Fibroblast of gingiva (primary cell): ENCODE measurements at regions not wholly inside any gene's neighbourhood (a gene's known extent, or its start where the extent isn't known, plus 50 kb on each side); places are given as distances from the start of the nearest gene placed in this dataset.

Experiments used
- DNase-seq: peaks from one replicate; pipeline ENCODE4 v3.0.0-alpha.2; 2011; ENCODE audit warnings: low read depth

- no peak for DNase-seq
These were observed 665.4 kb downstream of the KCNA4 start for GRCh38 chr11:29351301-29351873.

GRCh38 chr11:29343465-29344333, 673.1 kb downstream of the KCNA4 start:
- DNase-seq, result peak; percentile 19

GRCh38 chr11:29336727-29337575, 679.9 kb downstream of the KCNA4 start:
- DNase-seq, result peak; percentile 34

GRCh38 chr11:29334776-29335130, 682.1 kb downstream of the KCNA4 start:
- DNase-seq, result no peak

- peak; percentile 51 for DNase-seq
These were observed 682.6 kb downstream of the KCNA4 start for GRCh38 chr11:29333993-29334775.

- DNase-seq, result no peak
These were observed 685.3 kb downstream of the KCNA4 start for GRCh38 chr11:29331451-29332010.

- DNase-seq, result peak; percentile 64
These were observed 687.8 kb downstream of the KCNA4 start for GRCh38 chr11:29328961-29329441.

GRCh38 chr11:29327891-29328290, 688.9 kb downstream of the KCNA4 start:
- DNase-seq, result no peak

GRCh38 chr11:29326757-29327156, 690.1 kb downstream of the KCNA4 start:
- no peak for DNase-seq

- DNase-seq, result peak; percentile 72
These were observed 692.5 kb downstream of the KCNA4 start for GRCh38 chr11:29324328-29324727.

GRCh38 chr11:29321293-29322132, 695.3 kb downstream of the KCNA4 start:
- DNase-seq, result no peak

GRCh38 chr11:29320196-29320595, 696.6 kb downstream of the KCNA4 start:
- no peak for DNase-seq

GRCh38 chr11:29319210-29319609, 697.6 kb downstream of the KCNA4 start:
- DNase-seq, result no peak

- DNase-seq, result no peak
These were observed 698.5 kb downstream of the KCNA4 start for GRCh38 chr11:29318134-29318845.

GRCh38 chr11:29317694-29318093, 699.1 kb downstream of the KCNA4 start:
- DNase-seq, result peak; percentile 16

- no peak for DNase-seq
These were observed 701.6 kb downstream of the KCNA4 start for GRCh38 chr11:29315275-29315674.

- DNase-seq, result no peak
These were observed 702.6 kb downstream of the KCNA4 start for GRCh38 chr11:29314211-29314610.

GRCh38 chr11:29312812-29313211, 704.0 kb downstream of the KCNA4 start:
- DNase-seq, result peak; percentile 35

- DNase-seq, result no peak
These were observed 706.0 kb downstream of the KCNA4 start for GRCh38 chr11:29310725-29311342.
